ENCODE measurements at regions not wholly inside any gene's neighbourhood (a gene's known extent, or its start where the extent isn't known, plus 50 kb on each side); places are given as distances from the start of the nearest gene placed in this dataset.

DNA sequence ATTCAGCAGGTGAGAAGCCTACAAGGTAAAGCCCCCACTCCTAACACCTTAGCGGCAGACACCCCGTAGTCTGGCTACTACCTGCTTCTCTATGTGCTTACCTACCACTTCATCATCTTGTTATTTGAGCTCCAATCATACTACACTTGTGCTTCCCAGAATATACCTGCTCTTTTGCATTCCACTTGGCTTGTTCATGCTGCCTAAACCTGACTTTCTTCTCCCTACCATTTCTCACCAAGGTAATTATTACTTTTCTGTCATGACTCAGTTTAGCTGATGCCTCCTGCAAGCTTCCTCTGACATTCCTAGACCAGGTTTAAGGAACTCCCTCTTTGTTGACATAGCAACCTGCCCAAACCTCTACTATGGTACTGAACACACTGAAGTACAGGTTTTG, 495.6 kb upstream of the C1orf87 start:
- no peak overlapping the region for H3K4me3 ChIP-seq (ENCODE audit: low read depth, low read length)
- TF ChIP-seq, protein P1, sequence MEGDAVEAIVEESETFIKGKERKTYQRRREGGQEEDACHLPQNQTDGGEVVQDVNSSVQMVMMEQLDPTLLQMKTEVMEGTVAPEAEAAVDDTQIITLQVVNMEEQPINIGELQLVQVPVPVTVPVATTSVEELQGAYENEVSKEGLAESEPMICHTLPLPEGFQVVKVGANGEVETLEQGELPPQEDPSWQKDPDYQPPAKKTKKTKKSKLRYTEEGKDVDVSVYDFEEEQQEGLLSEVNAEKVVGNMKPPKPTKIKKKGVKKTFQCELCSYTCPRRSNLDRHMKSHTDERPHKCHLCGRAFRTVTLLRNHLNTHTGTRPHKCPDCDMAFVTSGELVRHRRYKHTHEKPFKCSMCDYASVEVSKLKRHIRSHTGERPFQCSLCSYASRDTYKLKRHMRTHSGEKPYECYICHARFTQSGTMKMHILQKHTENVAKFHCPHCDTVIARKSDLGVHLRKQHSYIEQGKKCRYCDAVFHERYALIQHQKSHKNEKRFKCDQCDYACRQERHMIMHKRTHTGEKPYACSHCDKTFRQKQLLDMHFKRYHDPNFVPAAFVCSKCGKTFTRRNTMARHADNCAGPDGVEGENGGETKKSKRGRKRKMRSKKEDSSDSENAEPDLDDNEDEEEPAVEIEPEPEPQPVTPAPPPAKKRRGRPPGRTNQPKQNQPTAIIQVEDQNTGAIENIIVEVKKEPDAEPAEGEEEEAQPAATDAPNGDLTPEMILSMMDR (IDR thresholded peaks at IDR 0.05; ENCODE audit: low read depth, low read length): no peak

DNA sequence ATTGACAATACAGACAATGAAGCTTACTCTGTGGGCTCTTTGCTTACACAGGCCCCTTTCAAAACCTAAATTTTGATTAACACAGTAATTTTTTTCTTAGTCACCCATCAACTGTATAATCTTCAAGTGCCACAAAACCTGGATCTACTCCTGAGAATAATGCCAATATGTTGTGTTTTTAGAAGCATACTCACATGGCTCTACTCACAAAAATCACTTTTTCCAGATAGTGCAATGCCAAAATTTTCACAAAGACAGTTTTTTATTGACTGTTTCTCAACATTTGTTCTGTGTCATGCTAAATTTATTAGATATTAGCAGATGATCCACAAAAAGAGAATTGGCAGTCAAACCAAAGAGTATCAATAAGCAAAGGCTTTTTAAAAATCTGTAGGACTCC, 493.7 kb upstream of the C1orf87 start:
- TF ChIP-seq, protein P1 (IDR thresholded peaks at IDR 0.05; ENCODE audit: low read depth, low read length): no peak

DNA sequence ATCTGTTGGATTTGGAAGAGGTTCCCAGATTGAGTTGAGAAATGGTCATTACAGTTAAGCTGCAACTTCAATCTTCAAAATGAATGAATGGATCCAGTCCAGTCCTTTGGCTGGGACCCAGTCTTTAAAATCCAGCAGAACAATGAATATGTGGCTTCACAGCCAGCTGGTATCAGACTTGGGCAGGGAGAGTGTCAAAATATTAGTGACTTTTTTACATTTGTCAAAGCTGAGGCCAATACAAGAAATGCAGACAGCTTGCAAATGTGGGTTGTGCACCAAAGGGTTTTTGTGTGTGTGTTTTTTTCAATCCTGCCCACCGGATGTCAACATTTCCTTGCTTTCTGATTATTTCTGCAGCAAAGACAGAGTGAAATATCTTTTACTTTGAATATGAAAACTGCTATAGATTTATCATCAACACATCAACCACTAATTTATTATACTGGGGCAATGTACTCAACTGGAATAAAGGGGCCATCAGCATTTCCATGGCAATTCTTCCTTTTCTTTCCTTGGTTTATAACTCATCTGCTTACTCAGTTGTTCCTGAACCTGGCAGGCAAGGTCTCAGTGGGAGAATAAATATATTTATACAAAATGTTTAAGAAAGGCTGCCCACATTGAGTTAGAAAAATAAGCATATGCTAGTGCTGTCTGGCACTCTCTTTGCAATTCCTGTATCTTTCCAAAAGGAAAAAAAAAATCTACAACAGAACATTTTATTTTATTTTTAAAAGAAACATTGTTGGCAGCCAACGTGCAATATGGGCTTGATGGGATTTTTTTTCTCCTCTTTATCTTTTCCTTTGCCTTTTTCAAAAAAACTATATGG, 491.6 kb upstream of the C1orf87 start:
- TF ChIP-seq, protein P1 (IDR thresholded peaks at IDR 0.05; ENCODE audit: low read depth, low read length): no peak
- H3K4me3 ChIP-seq (ENCODE audit: low read depth, low read length): no peak overlapping the region

More for the DNA sequence above, 493.7 kb upstream of the C1orf87 start:
- H3K4me3 ChIP-seq (ENCODE audit: low read depth, low read length): no peak overlapping the region

DNA sequence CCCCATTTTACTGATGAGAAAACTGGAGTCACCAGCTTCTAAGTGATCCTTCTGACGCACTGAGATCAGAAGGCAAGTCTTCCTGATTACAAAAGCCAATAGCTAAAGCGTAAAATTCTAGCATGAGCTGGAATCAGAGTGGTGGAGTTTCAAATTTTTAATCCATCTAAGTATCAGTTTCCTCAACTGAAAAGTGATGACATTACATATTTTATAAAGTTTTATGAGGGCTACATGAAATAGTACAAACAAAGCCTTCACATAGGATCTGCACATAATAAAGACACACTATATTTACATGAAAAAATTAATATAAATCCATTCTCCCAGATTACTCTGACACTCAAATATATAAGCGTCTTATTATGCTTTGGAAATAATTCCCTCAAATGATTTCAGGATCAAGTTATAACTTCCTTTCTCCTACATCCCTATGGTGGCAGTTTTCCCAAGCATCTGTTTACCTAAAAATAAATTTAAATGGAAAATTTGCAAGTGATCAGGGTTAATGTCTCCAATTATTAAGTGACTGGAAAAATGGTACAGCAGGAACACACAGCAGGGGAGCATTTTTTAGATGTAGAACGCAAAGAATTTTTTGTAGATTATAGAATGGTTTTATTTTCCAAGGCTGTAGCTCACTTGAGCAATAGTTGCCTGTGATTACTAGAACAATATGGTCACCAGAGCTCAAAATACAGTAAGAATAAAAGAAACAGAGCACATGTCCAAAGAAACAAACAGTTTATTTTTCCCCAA, 490.4 kb upstream of the C1orf87 start:
- TF ChIP-seq, protein P1 (IDR thresholded peaks at IDR 0.05; ENCODE audit: low read depth, low read length): no peak
- no peak overlapping the region for H3K4me3 ChIP-seq (ENCODE audit: low read depth, low read length)

DNA sequence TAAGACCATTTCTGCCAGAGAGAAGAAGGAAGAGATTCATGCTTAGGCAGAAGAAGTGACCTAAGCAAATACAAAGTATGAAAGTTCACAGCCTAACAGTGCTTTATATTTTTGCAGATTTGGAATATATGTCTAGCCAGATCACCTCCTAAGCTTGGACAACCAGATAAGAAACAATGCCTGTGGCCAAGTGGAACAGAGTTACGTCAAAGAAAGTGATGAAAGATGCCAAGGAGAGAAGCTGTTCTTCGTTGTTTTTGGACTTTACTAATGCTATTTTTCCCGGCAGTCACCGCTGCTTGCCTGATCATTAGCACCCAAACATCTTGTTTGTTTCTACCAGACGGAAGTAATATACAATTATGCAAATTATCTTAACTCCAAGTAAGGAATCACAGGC, 489.2 kb upstream of the C1orf87 start:
- no peak overlapping the region for H3K4me3 ChIP-seq (ENCODE audit: low read depth, low read length)
- TF ChIP-seq, protein P1 (IDR thresholded peaks at IDR 0.05; ENCODE audit: low read depth, low read length): no peak

DNA sequence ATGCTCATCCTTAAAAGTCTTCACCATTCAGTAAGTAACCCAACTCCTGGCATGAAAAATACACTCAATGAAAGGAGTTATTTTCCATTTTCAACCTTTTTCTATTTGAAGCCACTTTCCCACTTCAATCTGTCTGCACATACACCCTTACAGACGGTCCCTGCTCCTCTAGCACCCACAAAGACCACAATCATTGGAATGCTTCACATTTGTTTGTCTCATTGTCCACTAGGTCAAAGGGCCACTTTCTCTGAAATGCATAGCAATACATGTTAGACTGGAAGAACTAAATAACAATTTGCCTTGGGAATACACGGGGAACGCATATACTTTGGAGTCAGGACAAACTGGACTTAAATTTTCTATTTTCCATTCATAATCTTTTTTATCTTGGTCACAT, 487.1 kb upstream of the C1orf87 start:
- TF ChIP-seq, protein P1 (IDR thresholded peaks at IDR 0.05; ENCODE audit: low read depth, low read length): no peak
- H3K4me3 ChIP-seq (ENCODE audit: low read depth, low read length): no peak overlapping the region

DNA sequence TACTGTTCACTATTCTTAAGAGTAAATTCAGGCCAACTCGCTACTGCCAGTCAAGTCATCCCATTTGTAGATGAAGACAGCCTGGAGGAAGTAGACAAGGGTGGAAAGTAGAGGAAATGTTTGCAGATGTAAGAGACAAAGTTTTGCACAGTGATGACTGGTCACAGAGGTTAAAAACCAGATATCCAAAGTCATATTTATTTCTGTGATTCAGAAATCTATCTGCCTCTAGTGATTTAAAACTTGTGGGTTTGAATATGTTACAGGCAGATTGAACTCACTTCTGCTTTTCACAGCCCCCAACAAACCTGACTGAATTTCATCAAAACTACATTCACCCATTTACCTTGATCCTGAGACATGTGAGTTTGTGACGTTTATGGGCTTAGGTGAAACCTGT, 484.7 kb upstream of the C1orf87 start:
- TF ChIP-seq, protein P1 (IDR thresholded peaks at IDR 0.05; ENCODE audit: low read depth, low read length): no peak
- H3K4me3 ChIP-seq (ENCODE audit: low read depth, low read length): no peak overlapping the region
